GM12874 (cell line): ENCODE measurements at regions not wholly inside any gene's neighbourhood (a gene's known extent, or its start where the extent isn't known, plus 50 kb on each side); places are given as distances from the start of the nearest gene placed in this dataset.

Experiments used
- CTCF ChIP-seq: IDR thresholded peaks from 2 replicates; pipeline ENCODE4 v1.5.1; 2011; ENCODE audit warnings: low read depth, mild to moderate bottlenecking, control low read depth, low read length, moderate library complexity; ENCODE audit not compliant: insufficient read depth

GRCh38 chr14:84533181-84533725, 996.7 kb upstream of the FLRT2 start:
- no peak for TF ChIP-seq CTCF

GRCh38 chr14:84533791-84534190, 996.2 kb upstream of the FLRT2 start:
- no peak for TF ChIP-seq CTCF

- no peak for TF ChIP-seq CTCF
Measured at GRCh38 chr14:84535484-84535883, 994.5 kb upstream of the FLRT2 start.

- no peak for TF ChIP-seq CTCF
Measured at GRCh38 chr14:84535976-84536375, 994.0 kb upstream of the FLRT2 start.

DNA sequence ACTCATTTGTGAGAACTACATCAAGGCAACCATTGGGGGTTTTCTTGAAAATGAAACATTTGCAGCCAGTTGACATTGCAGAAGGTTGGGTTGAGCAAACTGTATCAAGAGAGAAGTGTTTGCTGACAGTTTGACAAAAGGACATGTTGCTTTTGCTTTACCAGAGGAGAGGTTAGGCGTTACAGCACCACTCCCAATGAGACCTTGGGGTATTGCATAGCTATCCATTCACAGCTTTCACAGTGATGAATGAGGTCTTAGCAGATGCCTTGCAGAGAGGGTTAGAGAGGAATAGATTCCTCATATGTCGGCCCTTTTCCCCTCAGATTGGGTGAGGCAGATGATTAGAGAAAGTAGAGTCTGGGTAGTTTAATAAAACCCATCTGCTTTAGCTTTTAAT, 988.9 kb upstream of the FLRT2 start:
- no peak for TF ChIP-seq CTCF

DNA sequence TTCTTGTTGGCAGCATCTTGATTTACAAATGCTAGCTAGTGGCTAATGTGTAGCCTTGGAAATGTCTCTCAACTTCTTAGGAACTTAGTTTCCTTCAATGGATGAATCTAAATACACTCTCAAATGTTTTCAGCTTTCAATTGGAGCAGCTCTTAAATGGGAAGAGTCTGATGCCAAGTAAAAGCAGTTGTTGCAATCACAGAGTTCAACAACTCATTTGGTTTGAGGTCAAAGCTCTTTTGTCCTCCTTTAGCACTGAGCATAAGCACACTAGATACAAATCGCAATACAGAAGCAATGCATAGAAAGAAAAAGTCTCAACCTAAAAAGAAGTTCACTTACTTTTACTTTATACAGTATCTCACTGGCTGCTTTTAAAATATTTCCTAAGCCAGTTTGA, 986.1 kb upstream of the FLRT2 start:
- TF ChIP-seq CTCF = no peak

GRCh38 chr14:84544486-84545131, 985.3 kb upstream of the FLRT2 start:
- TF ChIP-seq CTCF = no peak
